ENCODE measurements at regions not wholly inside any gene's neighbourhood (a gene's known extent, or its start where the extent isn't known, plus 50 kb on each side); places are given as distances from the start of the nearest gene placed in this dataset.

- no peak for TF ChIP-seq CTCF (conservative IDR thresholded peaks at IDR 0.05)
- no peak for TF ChIP-seq EZH2 (IDR thresholded peaks at IDR 0.05; ENCODE audit: low read depth)
Measured at GRCh38 chr14:104441275-104442106, 138.1 kb upstream of the C14orf180 start.
